Stimulated activated CD8-positive, alpha-beta memory T cell treated with anti-CD3 and anti-CD28 coated beads, Interleukin-7, amount 100 ng/mL, for 48 hours (primary cell): ENCODE measurements at regions not wholly inside any gene's neighbourhood (a gene's known extent, or its start where the extent isn't known, plus 50 kb on each side); places are given as distances from the start of the nearest gene placed in this dataset.

Source experiments
- DNase-seq, 2 donors: peaks; one replicate each; pipeline ENCODE4 v3.0.0-alpha.2; 2020; ENCODE audit warnings: low read depth in 1 of 2; ENCODE audit errors: extremely low read depth in 1 of 2

GRCh38 chrX:40282946-40283660 lies 185.3 kb upstream of the BCOR start:
- DNase-seq = no peak

DNA sequence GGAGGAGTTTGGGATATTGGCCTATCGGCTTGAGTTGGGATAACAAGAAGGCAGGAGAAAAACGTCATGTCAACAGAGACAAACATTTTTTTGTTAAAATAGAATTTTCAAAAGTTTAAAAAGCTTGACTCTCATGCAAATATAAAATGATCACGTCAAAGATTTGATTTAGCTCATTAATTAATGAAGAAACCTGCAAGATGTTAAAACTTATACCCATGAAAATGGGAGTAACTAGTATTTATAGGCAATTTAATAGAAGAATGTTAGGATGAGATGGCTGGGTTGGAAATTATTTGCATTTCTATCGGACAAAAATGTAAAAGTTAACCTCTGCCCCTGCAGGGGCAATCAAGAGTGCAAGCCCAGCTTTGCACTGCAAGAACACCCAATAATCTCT lies 184.6 kb upstream of the BCOR start:
- no peak for DNase-seq

DNA sequence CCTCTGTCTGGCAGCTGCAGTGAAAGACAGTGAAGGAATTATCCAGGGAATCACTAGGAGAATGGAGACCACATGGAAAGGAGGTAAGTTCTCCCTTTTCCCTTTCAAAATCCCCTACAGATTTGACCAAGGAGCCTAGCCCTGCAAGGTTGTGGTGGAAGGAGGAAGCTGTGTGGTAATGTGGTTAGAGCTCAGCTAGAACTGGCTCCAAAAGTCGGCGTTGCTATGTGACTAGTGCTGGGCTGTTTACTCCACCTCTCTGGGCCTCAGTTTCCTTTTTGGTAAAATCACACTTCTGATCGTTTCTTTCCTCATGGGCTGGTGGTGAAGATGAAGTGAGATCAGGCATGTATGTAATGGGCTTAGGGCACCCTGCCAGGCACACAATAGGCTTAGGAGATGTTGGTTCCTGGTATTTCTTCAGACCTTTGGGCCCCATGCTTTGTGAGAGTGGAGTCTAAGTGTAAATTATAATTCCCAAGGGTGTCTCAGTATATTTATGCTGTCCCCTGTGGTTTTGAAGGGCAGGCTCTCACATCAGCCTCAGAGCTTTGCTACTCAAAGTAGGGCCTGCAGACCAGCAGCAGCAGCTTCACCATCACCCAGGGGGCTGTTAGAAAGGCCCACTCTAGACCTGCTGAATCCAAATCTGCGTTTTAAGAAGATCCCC lies 183.7 kb upstream of the BCOR start:
- DNase-seq = no peak

- DNase-seq = no peak
Measured at GRCh38 chrX:40279762-40280161, 182.0 kb upstream of the BCOR start.

DNA sequence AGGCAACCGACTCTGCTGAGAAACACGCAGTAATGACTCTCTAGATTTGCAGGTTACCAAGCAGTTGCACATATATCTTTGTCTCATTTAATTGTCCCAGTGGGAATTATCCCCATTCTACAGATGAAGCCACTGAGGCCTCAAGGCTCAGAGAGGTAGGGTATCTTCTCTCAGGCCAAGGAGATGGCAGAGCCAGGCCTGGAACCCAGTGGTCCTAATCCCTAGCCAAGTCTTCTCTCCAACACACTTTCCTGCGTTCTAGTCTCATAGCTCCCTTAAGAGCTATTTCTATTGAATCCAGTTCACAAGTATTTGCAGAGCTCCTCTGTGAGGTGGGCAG lies 181.3 kb upstream of the BCOR start:
- no peak for DNase-seq

DNA sequence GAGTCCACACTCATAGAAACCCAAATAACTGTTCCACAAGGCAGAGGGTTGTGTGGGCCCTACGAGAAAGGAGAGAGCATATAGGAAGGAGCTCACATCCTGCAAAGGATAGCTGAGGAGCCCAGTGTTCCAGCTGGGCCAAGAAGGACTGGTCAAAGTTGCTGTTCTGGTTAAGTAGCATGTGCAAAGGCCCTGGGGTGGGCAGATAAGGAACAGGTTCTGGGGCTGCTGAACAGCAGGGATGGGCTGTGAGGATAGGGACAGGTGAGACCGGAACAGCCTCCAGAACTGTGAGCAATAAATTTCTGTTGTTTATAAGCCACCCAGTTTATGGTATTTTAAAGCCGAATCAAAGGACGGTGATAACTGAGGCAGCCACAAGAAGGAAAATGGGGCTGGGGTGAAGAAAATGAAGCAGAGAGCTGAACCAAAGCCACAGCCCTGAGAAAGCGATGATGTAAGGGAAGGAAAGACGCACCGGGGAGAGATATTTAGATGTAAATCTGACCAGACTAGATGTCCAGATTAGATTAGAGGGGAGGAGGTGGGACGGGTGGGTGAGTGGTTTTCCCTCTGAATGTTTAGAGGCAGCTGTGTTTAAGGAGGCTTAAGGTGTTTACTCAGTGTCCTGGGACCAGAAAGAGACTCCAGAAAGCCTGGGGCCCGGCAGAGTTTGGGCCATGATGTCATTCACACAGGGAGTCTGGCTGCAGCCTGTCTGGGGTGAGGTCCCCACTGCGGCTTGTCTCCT lies 180.8 kb upstream of the BCOR start:
- DNase-seq = peak; percentile 23 to 45

- DNase-seq = no peak
Measured at GRCh38 chrX:40277672-40278071, 179.9 kb upstream of the BCOR start.

- DNase-seq = no peak
Measured at GRCh38 chrX:40273356-40274050, 175.7 kb upstream of the BCOR start.

DNA sequence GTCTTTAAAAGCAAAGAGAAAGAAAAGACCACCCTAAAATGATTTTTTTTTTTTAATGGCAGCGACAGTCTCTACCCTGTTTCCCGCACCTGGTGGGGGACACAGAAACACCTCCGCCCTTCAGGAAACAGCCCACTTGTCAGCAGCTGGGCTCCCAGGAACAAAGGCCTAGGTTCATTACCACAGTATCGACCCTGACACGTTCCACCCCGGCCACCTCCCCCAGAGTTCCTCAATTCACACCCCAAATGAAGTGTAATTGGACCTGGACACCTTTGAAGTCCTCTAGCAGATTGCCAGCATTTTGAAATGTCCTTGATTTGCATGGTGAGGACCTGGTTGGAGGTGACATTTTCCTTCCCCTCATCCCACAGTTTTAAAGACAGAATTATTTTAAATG lies 175.0 kb upstream of the BCOR start:
- DNase-seq = no peak

- no peak for DNase-seq
Measured at GRCh38 chrX:40272141-40272540, 174.4 kb upstream of the BCOR start.

DNA sequence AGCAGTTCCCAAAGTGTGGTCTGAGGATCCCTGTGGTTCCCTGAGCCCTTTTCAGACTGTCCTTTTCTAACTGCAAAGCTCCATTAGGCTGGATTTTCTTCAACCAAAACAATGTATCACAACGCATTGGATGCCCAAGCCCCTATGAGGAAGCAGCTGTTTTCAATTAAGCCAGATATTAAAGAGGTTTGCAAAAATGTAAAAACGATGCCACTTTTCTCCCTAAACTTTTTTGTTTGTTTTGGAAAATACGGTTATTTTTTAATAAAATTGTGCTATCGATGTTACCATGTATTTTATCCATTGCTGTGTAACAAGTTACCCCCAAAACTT lies 170.4 kb upstream of the BCOR start:
- DNase-seq = no peak

DNA sequence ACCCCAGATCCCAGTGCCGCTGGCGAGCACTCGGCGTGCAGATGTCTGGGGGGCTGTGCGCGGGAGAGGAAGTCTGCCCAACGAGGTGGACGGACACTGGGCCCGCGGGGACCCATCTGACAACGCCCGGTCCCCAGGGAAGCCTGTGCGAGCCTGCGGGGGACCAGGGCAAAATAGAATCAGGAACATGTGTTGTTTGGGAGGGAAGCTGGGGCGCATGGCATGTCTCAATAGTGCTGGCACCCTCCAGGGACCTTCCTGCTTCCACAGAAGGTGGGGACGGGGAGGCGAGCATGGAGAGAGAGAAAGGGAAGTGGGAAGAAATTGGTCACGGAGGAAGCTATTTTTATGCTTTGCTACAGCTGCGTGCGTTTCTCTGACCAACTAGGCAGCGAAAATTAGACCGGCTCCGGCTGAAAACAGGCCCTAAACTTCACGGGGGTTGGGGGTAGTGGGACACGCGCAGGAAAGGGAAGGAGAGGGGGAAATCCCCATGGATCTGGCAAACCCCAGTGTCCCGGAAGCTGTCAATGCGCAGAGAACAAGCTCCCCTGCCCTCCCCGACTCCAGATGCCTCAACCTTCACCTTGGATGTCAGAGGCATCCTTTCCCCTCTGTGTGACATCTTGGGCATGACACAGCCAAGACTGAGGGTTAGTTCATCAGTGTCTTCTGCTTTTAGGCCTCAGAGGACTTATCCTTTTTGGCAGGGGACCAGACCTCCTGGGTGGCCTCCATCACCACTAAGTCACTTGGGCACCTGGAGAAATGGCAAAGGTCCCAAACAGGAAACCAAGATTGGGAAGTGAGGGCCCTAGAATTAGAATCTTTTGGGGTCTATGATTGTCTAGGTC lies 169.8 kb upstream of the BCOR start:
- DNase-seq = no peak

DNA sequence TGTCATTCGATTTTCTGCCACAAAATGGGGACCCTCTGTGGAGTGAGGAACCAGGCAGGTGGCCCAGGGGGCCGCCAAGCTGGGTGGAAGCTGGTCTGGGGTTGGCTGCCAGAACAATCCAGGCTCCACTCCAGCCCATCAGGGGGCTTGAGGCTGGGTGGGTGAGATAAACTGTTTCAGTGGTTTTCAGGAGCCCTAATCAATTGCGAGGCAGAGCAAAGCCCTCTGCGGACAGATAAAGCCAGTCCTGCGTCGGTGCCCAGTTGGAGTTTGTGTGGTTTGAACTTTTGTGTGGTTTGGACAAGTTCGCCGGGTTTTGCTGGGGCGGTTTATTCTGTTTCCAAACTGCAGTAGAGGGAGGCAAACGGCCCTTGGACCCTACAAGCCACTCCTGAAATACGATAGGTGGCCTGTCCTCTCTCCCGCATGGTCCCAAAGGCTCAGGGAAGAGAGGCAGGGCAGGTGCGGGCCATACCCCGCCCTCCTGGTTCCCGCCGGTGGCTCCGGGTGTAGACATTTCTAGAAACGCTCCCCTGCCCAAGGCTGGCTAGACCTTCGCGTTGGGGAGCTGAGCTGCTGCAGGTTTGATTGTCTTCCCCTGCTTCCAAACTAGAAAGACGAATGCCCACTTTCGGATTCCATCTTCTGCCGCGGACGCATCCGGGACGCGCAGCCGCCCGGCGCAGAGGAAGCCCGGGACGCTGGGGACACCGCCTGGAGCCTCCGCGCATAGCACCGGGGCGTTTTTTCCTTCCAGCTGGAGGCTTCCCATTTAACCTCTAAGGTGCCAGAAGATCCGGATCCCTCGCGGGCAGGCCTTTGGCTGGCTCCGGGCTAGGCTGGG lies 169.0 kb upstream of the BCOR start:
- DNase-seq = peak in 1 of 2 donors; percentile 17

- no peak for DNase-seq
Measured at GRCh38 chrX:40265936-40266335, 168.2 kb upstream of the BCOR start.

- DNase-seq = no peak
Measured at GRCh38 chrX:40263014-40263560, 165.3 kb upstream of the BCOR start.

DNA sequence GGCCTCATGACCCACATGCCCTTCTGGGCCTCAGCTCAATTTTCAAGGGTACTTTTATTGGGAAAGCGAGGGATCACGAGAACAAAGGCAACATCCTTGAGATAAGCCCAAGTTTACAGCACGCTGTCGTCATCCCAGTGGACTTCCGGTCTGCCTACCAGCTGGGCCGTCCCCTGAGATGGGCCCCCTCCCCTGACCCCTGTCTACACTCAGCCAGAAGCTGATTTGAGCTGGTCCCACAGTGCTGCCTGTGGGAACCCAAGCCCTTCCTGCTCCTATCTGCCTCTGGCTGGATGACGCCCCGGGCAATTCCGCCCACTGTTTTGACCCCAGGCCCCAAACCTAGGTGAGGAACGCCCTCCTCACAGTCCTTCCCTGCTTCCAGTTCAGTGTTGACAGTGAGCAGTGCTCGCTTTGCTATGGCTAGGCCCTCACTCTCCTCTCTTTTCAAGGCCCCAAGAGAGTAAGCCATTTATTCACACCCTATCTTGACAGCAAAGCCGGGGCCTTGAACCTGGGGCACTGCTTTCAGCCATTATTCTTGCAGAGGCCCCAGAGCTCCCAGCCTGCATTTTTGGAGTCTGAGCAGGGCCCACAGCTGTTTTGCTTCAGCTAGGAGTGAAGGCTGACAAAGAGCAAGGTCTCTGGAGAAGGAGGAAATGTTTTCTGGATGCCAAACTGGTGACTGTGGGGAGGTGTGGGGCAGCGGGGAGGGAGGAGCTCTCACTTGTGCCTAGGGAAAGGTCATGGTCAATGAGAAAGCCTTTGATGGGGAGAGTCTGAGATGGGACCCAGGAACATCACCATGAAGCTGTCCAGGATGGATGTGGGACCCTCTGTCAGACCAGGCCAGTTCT lies 164.6 kb upstream of the BCOR start:
- DNase-seq = no peak

- DNase-seq = no peak
Measured at GRCh38 chrX:40261833-40262156, 164.0 kb upstream of the BCOR start.

DNA sequence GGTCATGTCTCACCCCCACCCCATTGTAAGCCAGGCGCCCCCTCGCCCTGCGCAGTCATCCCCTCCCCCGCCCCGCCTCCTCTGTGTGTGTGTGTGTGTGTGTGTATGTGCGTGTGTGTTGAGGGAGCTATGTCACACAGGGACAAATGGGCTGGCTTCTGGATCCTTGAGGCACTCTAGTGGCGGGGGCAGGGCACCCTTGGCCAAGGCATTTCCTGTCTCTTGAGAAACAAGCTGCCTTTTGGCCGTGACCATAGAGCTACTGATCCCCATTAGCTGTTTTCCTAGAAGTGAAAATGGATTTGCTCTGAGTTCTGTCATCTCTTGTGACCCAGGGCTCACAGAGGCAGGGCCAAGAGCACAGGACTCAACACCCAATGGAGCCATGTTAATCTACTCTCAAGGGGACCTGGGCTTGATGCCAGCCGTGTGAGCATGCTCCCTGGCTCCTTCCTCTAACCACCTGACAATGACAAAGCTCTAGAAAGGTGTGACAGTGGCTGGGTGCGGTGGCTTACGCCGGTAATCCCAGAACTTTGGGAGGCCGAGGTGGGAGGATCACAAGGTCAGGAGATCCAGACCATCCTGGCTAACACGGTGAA lies 162.5 kb upstream of the BCOR start:
- no peak for DNase-seq
